H1 (cell line): ENCODE measurements at regions not wholly inside any gene's neighbourhood (a gene's known extent, or its start where the extent isn't known, plus 50 kb on each side); places are given as distances from the start of the nearest gene placed in this dataset.

ENCODE experiments used
- BACH1 ChIP-seq: IDR thresholded peaks from 2 replicates; pipeline ENCODE4 v1.6.1; 2012; ENCODE audit warnings: low read length, improper control_type of control experiment
- CBX8 ChIP-seq: fragments of 300-800, 300-1000 bp; sonication (generic); IDR thresholded peaks from 2 replicates; pipeline ENCODE4 v1.7.1; 2016; ENCODE audit warnings: low read depth, low read length, borderline replicate concordance
- CTCF ChIP-seq, 3 experiments: IDR thresholded peaks; 1 replicate in 2 of 3; 2 replicates in 1 of 3; pipeline versions ENCODE4 v1.5.1 to v1.6.1; 2011; ENCODE audit warnings: low read length in 3 of 3, mild to moderate bottlenecking in 3 of 3, inconsistent platforms in 2 of 3, low read depth in 1 of 3, moderate library complexity in 1 of 3; ENCODE audit not compliant: insufficient read depth in 1 of 3; ENCODE audit errors: control extremely low read depth in 1 of 3
- EGR1 ChIP-seq: IDR thresholded peaks from 2 replicates; pipeline ENCODE4 v1.6.1; 2011; ENCODE audit warnings: low read depth, low read length, borderline replicate concordance
- EZH2 ChIP-seq: fragments of 200-600 bp; sonication (generic); IDR thresholded peaks from 2 replicates; pipeline ENCODE4 v1.7.1; 2012; ENCODE audit warnings: low read depth, mild to moderate bottlenecking, moderate library complexity, low read length, inconsistent platforms; ENCODE audit not compliant: severe bottlenecking
- SRF ChIP-seq: IDR thresholded peaks from 2 replicates; pipeline ENCODE4 v1.6.1; 2011; ENCODE audit warnings: mild to moderate bottlenecking, low read depth, low read length, moderate library complexity
- TEAD4 ChIP-seq: IDR thresholded peaks from 2 replicates; pipeline ENCODE4 v1.6.1; 2012; ENCODE audit warnings: low read depth, low read length, inconsistent platforms, mixed read lengths

GRCh38 chr2:149701241-149701640 lies 113.7 kb upstream of the MMADHC start (continued):
- TF ChIP-seq CTCF (IDR thresholded peaks at IDR 0.05; ENCODE audit: control extremely low read depth in 1 of 3, insufficient read depth in 1 of 3, low read depth in 1 of 3, low read length in 3 of 3) = no peak
- no peak for TF ChIP-seq BACH1
- TF ChIP-seq EZH2 = no peak
- no peak for TF ChIP-seq CBX8
- TF ChIP-seq EGR1 = no peak
- no peak for TF ChIP-seq SRF
- TF ChIP-seq TEAD4 = no peak
- TF ChIP-seq, all 59 proteins: peak for 0
